ENCODE measurements at regions not wholly inside any gene's neighbourhood (a gene's known extent, or its start where the extent isn't known, plus 50 kb on each side); places are given as distances from the start of the nearest gene placed in this dataset.

- Histone ChIP-seq H3K27ac (no peak overlapping the region), H3K4me1 (no peaks in the 10 kb centered on the region), H3K27me3 (ENCODE audit: control insufficient read depth, insufficient read depth, low read length) (no peaks in the 10 kb centered on the region), H3K79me2 (no peaks in the 10 kb centered on the region), H3K4me2 (ENCODE audit: low read length) (no peak overlapping the region), H3K9me3 (ENCODE audit: control insufficient read depth, low read length) (no peaks in the 10 kb centered on the region), H3K36me3 (ENCODE audit: control insufficient read depth, insufficient read depth, low read length) (no peaks in the 10 kb centered on the region), H3K9ac (no peak overlapping the region), H3K4me3 (ENCODE audit: low read depth, low read length) (no peak overlapping the region), H2AFZ (no peak overlapping the region)
- TF ChIP-seq CTCF (IDR thresholded peaks at IDR 0.05): no peak
Observed at GRCh38 chr12:24708718-24709117, 240.2 kb downstream of the BCAT1 start.

- Histone ChIP-seq H3K4me1 (no peaks in the 10 kb centered on the region), H3K27me3 (ENCODE audit: control insufficient read depth, insufficient read depth, low read length) (no peaks in the 10 kb centered on the region), H3K36me3 (ENCODE audit: control insufficient read depth, insufficient read depth, low read length) (no peaks in the 10 kb centered on the region), H3K9ac (no peak overlapping the region), H3K9me3 (ENCODE audit: control insufficient read depth, low read length) (no peaks in the 10 kb centered on the region), H2AFZ (no peak overlapping the region), H3K79me2 (no peaks in the 10 kb centered on the region), H3K27ac (no peak overlapping the region), H3K4me3 (ENCODE audit: low read depth, low read length) (no peak overlapping the region), H3K4me2 (ENCODE audit: low read length) (no peak overlapping the region)
- no peak for TF ChIP-seq CTCF (IDR thresholded peaks at IDR 0.05)
Observed at GRCh38 chr12:24708043-24708442, 240.9 kb downstream of the BCAT1 start.

DNA sequence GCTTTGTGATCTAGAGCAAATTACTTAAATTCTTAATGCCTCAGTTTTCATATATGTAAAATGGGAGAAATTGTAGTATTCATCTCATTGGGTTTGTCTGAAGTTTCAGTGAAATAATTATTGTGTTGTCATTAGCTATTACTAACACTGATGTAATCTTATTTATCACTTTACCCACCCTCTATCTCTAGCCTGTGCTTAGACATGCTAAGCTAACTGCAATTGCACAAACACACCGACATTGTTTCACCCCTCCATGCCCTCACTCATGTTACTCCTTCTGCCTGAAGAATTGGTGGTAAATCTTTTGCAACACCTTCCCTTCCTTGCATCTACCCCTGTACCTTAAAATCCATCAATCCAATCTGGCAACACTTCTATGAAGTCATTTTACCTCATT is 241.6 kb downstream of the BCAT1 start:
- Histone ChIP-seq H3K4me2 (ENCODE audit: low read length) (no peak overlapping the region), H3K9ac (no peak overlapping the region), H3K79me2 (no peaks in the 10 kb centered on the region), H3K36me3 (ENCODE audit: control insufficient read depth, insufficient read depth, low read length) (no peaks in the 10 kb centered on the region), H3K4me1 (no peaks in the 10 kb centered on the region), H3K27ac (no peak overlapping the region), H2AFZ (no peak overlapping the region), H3K4me3 (ENCODE audit: low read depth, low read length) (no peak overlapping the region), H3K9me3 (ENCODE audit: control insufficient read depth, low read length) (no peaks in the 10 kb centered on the region), H3K27me3 (ENCODE audit: control insufficient read depth, insufficient read depth, low read length) (no peaks in the 10 kb centered on the region)
- TF ChIP-seq CTCF (IDR thresholded peaks at IDR 0.05): no peak

DNA sequence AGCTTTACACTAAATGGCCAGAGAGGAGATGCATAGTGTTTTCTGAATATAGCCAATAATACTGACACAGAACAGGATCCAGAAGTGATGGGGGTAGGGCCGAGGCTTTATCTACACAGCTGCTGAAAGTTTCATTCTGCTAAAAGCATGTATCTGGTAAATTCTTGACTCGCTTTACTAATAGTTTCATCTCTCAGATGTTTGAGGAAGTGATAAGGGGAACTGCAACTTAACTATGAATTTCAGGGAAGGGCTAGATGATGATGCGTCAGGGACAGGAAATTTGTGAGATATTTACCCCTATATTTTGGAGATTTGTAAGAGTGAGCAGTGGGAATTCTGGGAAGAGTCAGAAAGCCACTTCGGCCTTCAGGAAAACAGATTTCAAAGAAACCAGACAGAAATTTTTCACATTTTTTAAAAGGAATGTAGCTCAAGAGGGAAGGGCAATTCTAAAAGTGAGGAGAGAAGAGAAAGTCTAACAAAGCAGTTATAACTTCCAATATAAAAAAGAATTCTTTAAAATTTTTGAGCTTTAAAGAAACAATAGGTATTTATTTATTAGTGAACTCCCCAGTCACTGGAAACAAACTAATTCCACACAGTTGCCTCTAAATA is 243.1 kb downstream of the BCAT1 start:
- H3K27me3 ChIP-seq (ENCODE audit: control insufficient read depth, insufficient read depth, low read length): no peaks in the 10 kb centered on the region
- H3K4me2 ChIP-seq (ENCODE audit: low read length): no peak overlapping the region
- H3K9me3 ChIP-seq (ENCODE audit: control insufficient read depth, low read length): no peaks in the 10 kb centered on the region
- no peak for TF ChIP-seq CTCF (IDR thresholded peaks at IDR 0.05)
- no peaks in the 10 kb centered on the region for H3K36me3 ChIP-seq (ENCODE audit: control insufficient read depth, insufficient read depth, low read length)
- H3K4me1 ChIP-seq: no peaks in the 10 kb centered on the region
- no peak overlapping the region for H3K9ac ChIP-seq
- H3K27ac ChIP-seq: no peak overlapping the region
- no peak overlapping the region for H2AFZ ChIP-seq
- H3K4me3 ChIP-seq (ENCODE audit: low read depth, low read length): no peak overlapping the region
- H3K79me2 ChIP-seq: no peaks in the 10 kb centered on the region

DNA sequence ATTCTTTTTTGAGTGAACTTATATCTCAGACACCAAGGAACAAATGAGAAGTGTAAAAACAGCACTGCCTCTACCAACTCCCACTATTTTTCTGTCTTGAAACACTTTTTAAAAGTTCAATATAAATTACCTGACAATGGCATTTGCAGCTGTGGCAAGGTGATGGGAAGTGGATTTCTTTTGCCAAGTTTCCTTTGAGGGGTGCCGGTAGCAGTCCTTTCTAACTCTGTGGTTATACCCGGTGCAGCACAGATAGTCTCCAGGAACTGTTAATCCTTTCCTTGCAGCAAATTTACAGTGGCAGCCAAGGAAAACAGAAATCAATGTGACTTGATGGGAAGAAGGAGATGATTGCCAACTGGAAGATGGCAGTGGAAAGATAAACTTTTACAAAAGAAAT is 243.7 kb downstream of the BCAT1 start:
- Histone ChIP-seq H2AFZ (no peak overlapping the region), H3K79me2 (no peaks in the 10 kb centered on the region), H3K9me3 (ENCODE audit: control insufficient read depth, low read length) (no peaks in the 10 kb centered on the region), H3K4me3 (ENCODE audit: low read depth, low read length) (no peak overlapping the region), H3K9ac (no peak overlapping the region), H3K27ac (no peak overlapping the region), H3K4me2 (ENCODE audit: low read length) (no peak overlapping the region), H3K27me3 (ENCODE audit: control insufficient read depth, insufficient read depth, low read length) (no peaks in the 10 kb centered on the region), H3K36me3 (ENCODE audit: control insufficient read depth, insufficient read depth, low read length) (no peaks in the 10 kb centered on the region), H3K4me1 (no peaks in the 10 kb centered on the region)
- TF ChIP-seq CTCF (IDR thresholded peaks at IDR 0.05): no peak
